Adrenal gland (tissue), 9 donors: ENCODE measurements at regions not wholly inside any gene's neighbourhood (a gene's known extent, or its start where the extent isn't known, plus 50 kb on each side); places are given as distances from the start of the nearest gene placed in this dataset.

Experiments used
- DNase-seq, 7 donors: peaks; one replicate each; pipeline ENCODE4 v3.0.0-alpha.2; 2019 to 2020
- H3K27ac ChIP-seq, 5 donors: fragments of 200-600 bp; sonication (generic) in 4 of 5; 1 replicate in 3 of 5; 2 replicates in 2 of 5; pipeline versions ENCODE4 v1.5.1 to v1.8.0; 2016 to 2020; ENCODE audit warnings: mild to moderate bottlenecking in 1 of 5
- H3K27me3 ChIP-seq: fragments of 200-600 bp; 2 replicates; pipeline ENCODE4 v1.8.0; 2021
- H3K36me3 ChIP-seq, 2 donors: fragments of 200-600 bp; replicated peaks in 1 of 2; 1 replicate in 1 of 2; 2 replicates in 1 of 2; pipeline versions ENCODE4 v1.5.1 to v1.8.0; 2018 to 2022
- H3K4me1 ChIP-seq, 2 donors: fragments of 200-600 bp; replicated peaks in 1 of 2; 1 replicate in 1 of 2; 2 replicates in 1 of 2; pipeline versions ENCODE4 v1.5.1 to v1.8.0; 2018 to 2021
- H3K4me3 ChIP-seq, 4 donors: fragments of 200-600 bp; sonication (generic) in 3 of 4; one replicate each; pipeline ENCODE4 v1.5.1; 2016 to 2018
- H3K9me3 ChIP-seq, 3 donors: fragments of 200-600 bp; sonication (generic) in 1 of 3; replicated peaks in 1 of 3; 1 replicate in 2 of 3; 2 replicates in 1 of 3; pipeline versions ENCODE4 v1.5.1 to v1.8.0; 2016 to 2021
- POLR2A ChIP-seq, 2 donors: fragments of 450-650 bp; IDR thresholded peaks; one replicate each; pipeline ENCODE4 v1.6.1; 2017; ENCODE audit warnings: antibody characterized with exemption in 2 of 2, mild to moderate bottlenecking in 2 of 2, moderate library complexity in 1 of 2
- WGBS, 4 donors: extraction: QIAGEN DNeasy Blood & Tissue Kit in 2 of 4; methylation state at CpG; one replicate each; pipeline versions ENCODE4 v1.1.5 to v1.1.7; 2013 to 2017; 5-methylcytosine and 5-hydroxymethylcytosine counted together
- intact Hi-C, 2 donors: fragments of 100-400 bp; cut with DNase I; formaldehyde crosslinking; loops; one replicate each; pipeline versions ENCODE4 v1.14.1 to v1.15.0; 2022 to 2023
- TF ChIP-seq, protein P1 (sequence below), 6 experiments: fragments of 450-650 bp in 4 of 6; fragments of 200-600 bp in 2 of 6; sonication (generic) in 1 of 6; IDR thresholded peaks; 1 replicate in 5 of 6; 2 replicates in 1 of 6; pipeline versions ENCODE4 v1.5.1 to v1.8.0; 2016 to 2021; ENCODE audit warnings: antibody characterized with exemption in 6 of 6, mild to moderate bottlenecking in 2 of 6, moderate library complexity in 1 of 6
- donor health status: healthy with polysubstance abuse.
- donor health status: Bipolar disorder and iron deficiency.
- donor health status: DM: yes; HTN: yes; CAD: no.
- donor health status: DM: no; HTN: no; CAD: no.
- donor health status: DM: no; HTN: no; CAD: no.

DNA sequence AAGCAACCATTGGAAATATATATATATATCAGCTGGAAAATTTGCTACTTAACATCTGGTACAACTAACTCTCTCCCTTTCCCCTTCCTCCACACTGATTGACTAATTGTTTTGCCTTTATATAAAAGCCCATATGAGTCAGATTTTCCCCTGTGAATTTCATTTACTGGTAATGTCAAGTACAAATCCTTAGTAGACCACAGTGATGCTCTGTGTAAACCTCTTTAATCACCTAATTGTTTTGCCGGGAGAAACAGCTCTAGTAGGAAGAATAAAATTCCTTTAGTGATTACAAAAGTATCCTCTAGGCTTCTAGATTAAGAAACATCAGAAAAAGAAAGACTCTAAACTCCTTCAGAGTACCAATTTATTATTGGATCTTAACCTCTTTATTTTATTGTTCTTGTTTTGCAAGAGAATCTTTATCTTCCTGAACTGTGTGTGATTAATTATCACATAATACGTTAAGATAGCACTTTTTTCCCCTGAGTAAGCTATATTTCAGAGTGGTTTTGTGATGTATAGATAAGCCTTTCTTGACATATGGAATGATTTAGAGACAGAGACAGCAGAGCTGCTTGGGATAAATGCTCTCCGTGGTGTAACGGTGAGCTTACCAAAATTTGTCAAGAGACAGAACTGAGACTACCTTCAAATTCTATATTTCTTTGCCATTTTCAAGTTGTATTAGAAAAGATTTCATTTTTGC, 1606.4 kb upstream of the TENM3 start:
- H3K27ac ChIP-seq: peak overlapping the region in 2 of 5 donors; percentile 14 to 52
- no peaks in the 10 kb centered on the region for H3K9me3 ChIP-seq
- TF ChIP-seq, protein P1, sequence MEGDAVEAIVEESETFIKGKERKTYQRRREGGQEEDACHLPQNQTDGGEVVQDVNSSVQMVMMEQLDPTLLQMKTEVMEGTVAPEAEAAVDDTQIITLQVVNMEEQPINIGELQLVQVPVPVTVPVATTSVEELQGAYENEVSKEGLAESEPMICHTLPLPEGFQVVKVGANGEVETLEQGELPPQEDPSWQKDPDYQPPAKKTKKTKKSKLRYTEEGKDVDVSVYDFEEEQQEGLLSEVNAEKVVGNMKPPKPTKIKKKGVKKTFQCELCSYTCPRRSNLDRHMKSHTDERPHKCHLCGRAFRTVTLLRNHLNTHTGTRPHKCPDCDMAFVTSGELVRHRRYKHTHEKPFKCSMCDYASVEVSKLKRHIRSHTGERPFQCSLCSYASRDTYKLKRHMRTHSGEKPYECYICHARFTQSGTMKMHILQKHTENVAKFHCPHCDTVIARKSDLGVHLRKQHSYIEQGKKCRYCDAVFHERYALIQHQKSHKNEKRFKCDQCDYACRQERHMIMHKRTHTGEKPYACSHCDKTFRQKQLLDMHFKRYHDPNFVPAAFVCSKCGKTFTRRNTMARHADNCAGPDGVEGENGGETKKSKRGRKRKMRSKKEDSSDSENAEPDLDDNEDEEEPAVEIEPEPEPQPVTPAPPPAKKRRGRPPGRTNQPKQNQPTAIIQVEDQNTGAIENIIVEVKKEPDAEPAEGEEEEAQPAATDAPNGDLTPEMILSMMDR (IDR thresholded peaks at IDR 0.05): no peak
- no peak for TF ChIP-seq POLR2A (IDR thresholded peaks at IDR 0.05)
- no peaks in the 10 kb centered on the region for H3K36me3 ChIP-seq
- intact Hi-C loops: no loop called here
- peaks cover 0 to 20% of the 10 kb centered on the region in 2 donors for H3K4me1 ChIP-seq
- no peaks in the 10 kb centered on the region for H3K27me3 ChIP-seq
- H3K4me3 ChIP-seq: no peak overlapping the region
- DNase-seq: no peak
- 41 to 52% (median 45%) methylated on average over 4 of the region's 4 CpGs for WGBS, 4 donors

DNA sequence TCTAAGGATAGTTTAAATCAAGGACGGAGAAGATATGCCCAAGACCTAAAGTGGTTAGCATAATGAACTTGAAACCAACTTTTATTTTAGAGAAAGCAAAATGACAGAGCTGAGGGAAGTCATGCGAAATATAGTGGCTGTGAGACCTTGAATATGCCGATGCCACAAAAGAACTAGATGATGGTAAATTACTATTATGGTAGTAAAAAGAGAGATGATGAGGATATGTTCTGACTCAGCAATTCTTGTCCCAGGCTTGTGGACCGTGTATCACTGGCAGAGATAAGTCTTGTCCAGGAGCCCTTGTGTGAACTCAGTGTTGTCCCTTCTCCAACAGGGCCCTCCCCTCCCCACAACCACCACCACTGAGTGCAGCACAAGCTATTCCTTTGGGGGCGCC, 1605.6 kb upstream of the TENM3 start:
- TF ChIP-seq POLR2A (IDR thresholded peaks at IDR 0.05): no peak
- TF ChIP-seq, protein P1 (IDR thresholded peaks at IDR 0.05): no peak
- H3K4me3 ChIP-seq: no peak overlapping the region
- H3K27me3 ChIP-seq: no peaks in the 10 kb centered on the region
- no peaks in the 10 kb centered on the region for H3K36me3 ChIP-seq
- 58 to 76% (median 65%) methylated on average over 5 of the region's 5 CpGs for WGBS, 4 donors
- peak in 1 of 7 donors; percentile 13 for DNase-seq
- peaks cover 0 to 20% of the 10 kb centered on the region in 2 donors for H3K4me1 ChIP-seq
- no peaks in the 10 kb centered on the region for H3K9me3 ChIP-seq
- intact Hi-C loops: no loop called here
- peak overlapping the region in 1 of 5 donors; percentile 10 for H3K27ac ChIP-seq

- 61 to 77% (median 67%) methylated on average over 2 of the region's 2 CpGs for WGBS, 4 donors
- no peak overlapping the region for H3K4me3 ChIP-seq
- intact Hi-C loops: no loop called here
- H3K36me3 ChIP-seq: no peaks in the 10 kb centered on the region
- no peaks in the 10 kb centered on the region for H3K27me3 ChIP-seq
- H3K27ac ChIP-seq: no peak overlapping the region
- DNase-seq: no peak
- H3K9me3 ChIP-seq: no peaks in the 10 kb centered on the region
- H3K4me1 ChIP-seq: peaks cover 0 to 19% of the 10 kb centered on the region in 2 donors
- TF ChIP-seq, protein P1 (IDR thresholded peaks at IDR 0.05): no peak
- no peak for TF ChIP-seq POLR2A (IDR thresholded peaks at IDR 0.05)
Observed at GRCh38 chr4:180640193-180640592, 1603.0 kb upstream of the TENM3 start.

GRCh38 chr4:180641495-180641894, 1601.7 kb upstream of the TENM3 start:
- Histone ChIP-seq H3K27ac (no peak overlapping the region), H3K27me3 (no peaks in the 10 kb centered on the region), H3K4me1 (peaks cover 0 to 7% of the 10 kb centered on the region in 2 donors), H3K4me3 (no peak overlapping the region), H3K9me3 (no peaks in the 10 kb centered on the region), H3K36me3 (no peaks in the 10 kb centered on the region)
- intact Hi-C loops: no loop called here
- no peak for TF ChIP-seq POLR2A (IDR thresholded peaks at IDR 0.05)
- TF ChIP-seq, protein P1 (IDR thresholded peaks at IDR 0.05): no peak
- 57 to 67% (median 61%) methylated on average over 4 of the region's 4 CpGs for WGBS, 4 donors
- DNase-seq: no peak
